H1 (cell line): ENCODE measurements at regions not wholly inside any gene's neighbourhood (a gene's known extent, or its start where the extent isn't known, plus 50 kb on each side); places are given as distances from the start of the nearest gene placed in this dataset.

Source experiments
- CTCF ChIA-PET: fragments of 300-600 bp; sonication (Branson Sonifier 250); formaldehyde crosslinking; loops from one replicate; lab custom pipeline; 2021; ENCODE audit not compliant: partially characterized antibody; lab: Charles Lee
- POLR2A ChIA-PET: fragments of 300-600 bp; sonication (Branson Sonifier 250); formaldehyde crosslinking; loops from one replicate; lab custom pipeline; 2021; ENCODE audit warnings: inconsistent platforms; ENCODE audit not compliant: partially characterized antibody; lab: Charles Lee
- DNase-seq, 2 experiments: peaks; one replicate each; pipeline versions ENCODE4 v3.0.0 to v3.0.0-alpha.2; 2010 to 2022; ENCODE audit warnings: low spot score in 2 of 2, low read depth in 1 of 2, mixed read lengths in 1 of 2
- FAIRE-seq: peaks from 2 replicates; lab custom pipeline; 2011; peaks lifted over from hg19 to GRCh38; lab: Jason Lieb, UNC
- H2AFZ ChIP-seq: 2 replicates; pipeline ENCODE4 v1.8.1; 2012; ENCODE audit warnings: low read length, inconsistent platforms
- H2AK5ac ChIP-seq: 2 replicates; pipeline ENCODE4 v1.6.1; 2013; ENCODE audit warnings: low read depth, low read length
- H2BK120ac ChIP-seq: replicated peaks from 2 replicates; pipeline ENCODE3; 2013; ENCODE audit warnings: low read depth, low read length, inconsistent platforms
- H2BK12ac ChIP-seq: 2 replicates; pipeline ENCODE4 v1.6.1; 2013; ENCODE audit warnings: low read depth, low read length
- H2BK15ac ChIP-seq: 2 replicates; pipeline ENCODE4 v1.6.1; 2013; ENCODE audit warnings: low read length
- H2BK20ac ChIP-seq: 2 replicates; pipeline ENCODE4 v1.6.1; 2013; ENCODE audit warnings: low read length
- H2BK5ac ChIP-seq: 2 replicates; pipeline ENCODE4 v1.6.1; 2013; ENCODE audit warnings: low read depth, low read length
- H3K14ac ChIP-seq: 2 replicates; pipeline ENCODE4 v1.6.1; 2013; ENCODE audit warnings: inconsistent platforms; ENCODE audit not compliant: insufficient read length
- H3K18ac ChIP-seq: 2 replicates; pipeline ENCODE4 v1.6.1; 2013; ENCODE audit warnings: low read length; ENCODE audit errors: extremely low read depth
- H3K23ac ChIP-seq: 2 replicates; pipeline ENCODE4 v1.6.1; 2013; ENCODE audit warnings: inconsistent platforms; ENCODE audit not compliant: insufficient read length
- H3K23me2 ChIP-seq: 2 replicates; pipeline ENCODE4 v1.6.1; 2013; ENCODE audit warnings: low read depth, low read length
- H3K27ac ChIP-seq: 2 replicates; pipeline ENCODE4 v1.6.1; 2011; ENCODE audit warnings: low read depth, low read length, inconsistent platforms
- H3K27me3 ChIP-seq, 4 experiments: replicated peaks in 1 of 4; 1 replicate in 1 of 4; 2 replicates in 3 of 4; pipeline versions ENCODE4 v1.6.1 to v1.8.1; 2011 to 2013; ENCODE audit warnings: low read length in 3 of 4, mild to moderate bottlenecking in 3 of 4, inconsistent platforms in 2 of 4, mixed read lengths in 2 of 4, moderate library complexity in 1 of 4; ENCODE audit not compliant: control insufficient read depth in 3 of 4, insufficient read depth in 3 of 4; ENCODE audit errors: extremely low read depth in 1 of 4
- H3K36me3 ChIP-seq, 4 experiments: 2 replicates each; pipeline versions ENCODE4 v1.6.1 to v1.8.1; 2011 to 2013; ENCODE audit warnings: mild to moderate bottlenecking in 4 of 4, low read length in 3 of 4, moderate library complexity in 2 of 4, control low read depth in 1 of 4, inconsistent platforms in 1 of 4; ENCODE audit not compliant: insufficient read depth in 4 of 4, control insufficient read depth in 2 of 4
- H3K4ac ChIP-seq: replicated peaks from 2 replicates; pipeline ENCODE3; 2013; ENCODE audit warnings: low read length, low read depth, mixed read lengths, inconsistent platforms; ENCODE audit not compliant: insufficient read length
- H3K4me1 ChIP-seq, 4 experiments: replicated peaks in 1 of 4; 1 replicate in 1 of 4; 2 replicates in 3 of 4; pipeline versions ENCODE4 v1.6.1 to v1.8.1; 2011 to 2013; ENCODE audit warnings: low read length in 3 of 4, inconsistent platforms in 2 of 4, mixed read lengths in 1 of 4; ENCODE audit not compliant: insufficient read depth in 4 of 4, control insufficient read depth in 3 of 4
- H3K4me2 ChIP-seq, 2 experiments: 2 replicates each; pipeline versions ENCODE4 v1.6.1 to v1.8.1; 2011 to 2013; ENCODE audit warnings: low read depth in 2 of 2, low read length in 2 of 2, control low read depth in 1 of 2, inconsistent platforms in 1 of 2, mild to moderate bottlenecking in 1 of 2; ENCODE audit not compliant: insufficient read depth in 1 of 2
- H3K4me3 ChIP-seq, 4 experiments: fragments of 200-600, 300-600 bp in 1 of 4; sonication (generic), shearing (Covaris generic), sonication (Bioruptor Twin) in 1 of 4; 2 replicates each; pipeline versions ENCODE4 v1.5.1 to v1.8.1; 2011 to 2016; ENCODE audit warnings: low read length in 4 of 4, low read depth in 3 of 4, control low read depth in 2 of 4, inconsistent platforms in 2 of 4, mild to moderate bottlenecking in 2 of 4, mixed read lengths in 1 of 4, moderate library complexity in 1 of 4; ENCODE audit not compliant: insufficient read depth in 2 of 4; ENCODE audit errors: extremely low read depth in 1 of 4
- H3K56ac ChIP-seq: replicated peaks from 2 replicates; pipeline ENCODE3; 2013; ENCODE audit warnings: low read depth, mild to moderate bottlenecking, mixed read lengths, low read length, inconsistent platforms; ENCODE audit not compliant: insufficient read length
- H3K79me1 ChIP-seq: 2 replicates; pipeline ENCODE4 v1.6.1; 2013; ENCODE audit warnings: low read depth, low read length, control low read depth
- H3K79me2 ChIP-seq, 2 experiments: 2 replicates each; pipeline versions ENCODE4 v1.6.1 to v1.8.1; 2012 to 2013; ENCODE audit warnings: low read length in 2 of 2, mild to moderate bottlenecking in 2 of 2, inconsistent platforms in 1 of 2; ENCODE audit not compliant: insufficient read depth in 2 of 2, control insufficient read depth in 1 of 2
- H3K9ac ChIP-seq, 4 experiments: replicated peaks in 1 of 4; 1 replicate in 1 of 4; 2 replicates in 3 of 4; pipeline versions ENCODE4 v1.6.1 to v1.8.1; 2011 to 2013; ENCODE audit warnings: low read depth in 3 of 4, low read length in 3 of 4, control low read depth in 2 of 4, mild to moderate bottlenecking in 2 of 4, moderate library complexity in 2 of 4, inconsistent platforms in 1 of 4; ENCODE audit errors: extremely low read depth in 1 of 4
- H3K9me3 ChIP-seq, 2 experiments: 2 replicates each; pipeline versions ENCODE4 v1.6.1 to v1.8.1; 2012 to 2013; ENCODE audit warnings: mild to moderate bottlenecking in 2 of 2, moderate library complexity in 2 of 2, control low read depth in 1 of 2, inconsistent platforms in 1 of 2, low read depth in 1 of 2, low read length in 1 of 2, mixed read lengths in 1 of 2; ENCODE audit not compliant: insufficient read depth in 2 of 2
- H4K20me1 ChIP-seq, 2 experiments: replicated peaks in 1 of 2; 2 replicates each; pipeline versions ENCODE3 to v1.8.1; 2011 to 2013; ENCODE audit warnings: inconsistent platforms in 2 of 2, low read length in 2 of 2, mild to moderate bottlenecking in 1 of 2; ENCODE audit not compliant: insufficient read depth in 2 of 2, control insufficient read depth in 1 of 2
- H4K5ac ChIP-seq: 2 replicates; pipeline ENCODE4 v1.6.1; 2013; ENCODE audit warnings: low read length, low read depth, mixed read lengths, inconsistent platforms; ENCODE audit not compliant: insufficient read length
- H4K8ac ChIP-seq: 2 replicates; pipeline ENCODE4 v1.8.0; 2013; ENCODE audit warnings: mild to moderate bottlenecking, moderate library complexity, low read length, inconsistent platforms; ENCODE audit not compliant: insufficient read depth; ENCODE audit errors: extremely low read depth
- H4K91ac ChIP-seq: replicated peaks from 2 replicates; pipeline ENCODE3; 2013; ENCODE audit warnings: low read length, mixed read lengths, inconsistent platforms; ENCODE audit not compliant: insufficient read length
- BACH1 ChIP-seq: IDR thresholded peaks from 2 replicates; pipeline ENCODE4 v1.6.1; 2012; ENCODE audit warnings: low read length, improper control_type of control experiment
- BCL11A ChIP-seq, 2 experiments: IDR thresholded peaks; one replicate each; pipeline ENCODE4 v1.6.1; 2011; ENCODE audit warnings: low read depth in 2 of 2, low read length in 2 of 2, mild to moderate bottlenecking in 2 of 2
- CBX5 ChIP-seq: fragments of 300-800, 300-1000 bp; sonication (generic); IDR thresholded peaks from 2 replicates; pipeline ENCODE4 v1.7.1; 2016; ENCODE audit warnings: antibody characterized with exemption, low read length, low read depth
- CBX8 ChIP-seq: fragments of 300-800, 300-1000 bp; sonication (generic); IDR thresholded peaks from 2 replicates; pipeline ENCODE4 v1.7.1; 2016; ENCODE audit warnings: low read depth, low read length, borderline replicate concordance
- CHD2 ChIP-seq: IDR thresholded peaks from 2 replicates; pipeline ENCODE4 v1.6.1; 2012; ENCODE audit warnings: low read length, improper control_type of control experiment
- EZH2 ChIP-seq: fragments of 200-600 bp; sonication (generic); IDR thresholded peaks from 2 replicates; pipeline ENCODE4 v1.7.1; 2012; ENCODE audit warnings: low read depth, mild to moderate bottlenecking, moderate library complexity, low read length, inconsistent platforms; ENCODE audit not compliant: severe bottlenecking
- JUN ChIP-seq: IDR thresholded peaks from 2 replicates; pipeline ENCODE4 v1.6.1; 2011; ENCODE audit warnings: low read depth, mild to moderate bottlenecking, improper control_type of control experiment, low read length
- KDM1A ChIP-seq: fragments of 200-600, 300-600 bp; sonication (generic); IDR thresholded peaks from 2 replicates; pipeline ENCODE4 v1.7.1; 2016; ENCODE audit warnings: mild to moderate bottlenecking, low read length, borderline replicate concordance
- KDM4A ChIP-seq: IDR thresholded peaks from one replicate; pipeline ENCODE4 v1.7.1; 2012; ENCODE audit warnings: low read depth, mild to moderate bottlenecking, moderate library complexity, low read length, inconsistent platforms; ENCODE audit not compliant: severe bottlenecking
- RAD21 ChIP-seq, 2 experiments: IDR thresholded peaks in 1 of 2; conservative IDR thresholded peaks in 1 of 2; 2 replicates each; pipeline ENCODE4 v1.6.1; 2011; ENCODE audit warnings: low read depth in 2 of 2, low read length in 2 of 2, improper control_type of control experiment in 1 of 2, inconsistent platforms in 1 of 2, mild to moderate bottlenecking in 1 of 2, moderate library complexity in 1 of 2
- RXRA ChIP-seq: IDR thresholded peaks from 2 replicates; pipeline ENCODE4 v1.6.1; 2011; ENCODE audit warnings: low read depth, mild to moderate bottlenecking, low read length, moderate library complexity; ENCODE audit not compliant: insufficient read depth
- SIN3A ChIP-seq, 2 experiments: IDR thresholded peaks in 1 of 2; conservative IDR thresholded peaks in 1 of 2; 2 replicates each; pipeline ENCODE4 v1.6.1; 2011 to 2012; ENCODE audit warnings: low read length in 2 of 2, improper control_type of control experiment in 1 of 2, low read depth in 1 of 2, mild to moderate bottlenecking in 1 of 2
- SRF ChIP-seq: IDR thresholded peaks from 2 replicates; pipeline ENCODE4 v1.6.1; 2011; ENCODE audit warnings: mild to moderate bottlenecking, low read depth, low read length, moderate library complexity
- ZNF274 ChIP-seq: IDR thresholded peaks from 2 replicates; pipeline ENCODE4 v1.7.0; 2012; ENCODE audit warnings: low read length, borderline replicate concordance; ENCODE audit errors: extremely low read depth
- TF ChIP-seq, protein P1 (sequence below): IDR thresholded peaks from 2 replicates; pipeline ENCODE4 v1.6.1; 2011; ENCODE audit warnings: low read depth, mild to moderate bottlenecking, low read length; ENCODE audit not compliant: insufficient read depth

- Histone ChIP-seq H2AK5ac (no peak overlapping the region), H3K27ac (no peak overlapping the region), H3K4ac (no peak overlapping the region), H2BK20ac (no peak overlapping the region), H3K23me2 (no peaks in the 10 kb centered on the region), H3K23ac (no peak overlapping the region), H3K79me1 (no peaks in the 10 kb centered on the region), H3K9ac (no peak overlapping the region), H4K8ac (peak overlapping the region; percentile 51; the same call in 1 of the 2 replicates), H4K20me1 (no peaks in the 10 kb centered on the region), H3K4me2 (no peak overlapping the region), H3K4me1 (no peaks in the 10 kb centered on the region), H2BK12ac (no peak overlapping the region), H4K5ac (no peak overlapping the region), H3K14ac (no peak overlapping the region), H3K9me3 (no peaks in the 10 kb centered on the region), H4K91ac (no peak overlapping the region), H3K56ac (no peak overlapping the region), H3K27me3 (no peaks in the 10 kb centered on the region), H2BK120ac (no peak overlapping the region), H2BK15ac (no peak overlapping the region), H3K4me3 (no peak overlapping the region), H3K36me3 (no peaks in the 10 kb centered on the region), H3K18ac (no peak overlapping the region), H2BK5ac (peak overlapping the region; percentile 50; the same call in 1 of the 2 replicates), H2AFZ (no peak overlapping the region), H3K79me2 (no peaks in the 10 kb centered on the region)
- DNase-seq = no peak
- CTCF ChIA-PET = no interaction called here
- POLR2A ChIA-PET = no interaction called here
- no peak for FAIRE-seq
- TF ChIP-seq JUN (no peak), CBX5 (no peak), ZNF274 (no peak), KDM1A (no peak), BACH1 (no peak), EZH2 (no peak), RXRA (no peak), CBX8 (no peak), SRF (no peak), SIN3A (conservative IDR thresholded peaks at IDR 0.05 in 1 of 2, IDR thresholded peaks at IDR 0.05 in 1 of 2; ENCODE audit: low read depth in 1 of 2, low read length in 2 of 2) (no peak), BCL11A (IDR thresholded peaks at IDR 0.05; ENCODE audit: low read depth in 2 of 2, low read length in 2 of 2) (no peak), CHD2 (no peak), KDM4A (no peak), RAD21 (IDR thresholded peaks at IDR 0.05 in 1 of 2, conservative IDR thresholded peaks at IDR 0.05 in 1 of 2; ENCODE audit: low read depth in 2 of 2, low read length in 2 of 2) (no peak)
- TF ChIP-seq, protein P1, sequence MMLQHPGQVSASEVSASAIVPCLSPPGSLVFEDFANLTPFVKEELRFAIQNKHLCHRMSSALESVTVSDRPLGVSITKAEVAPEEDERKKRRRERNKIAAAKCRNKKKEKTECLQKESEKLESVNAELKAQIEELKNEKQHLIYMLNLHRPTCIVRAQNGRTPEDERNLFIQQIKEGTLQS = no peak
These were observed 190.4 kb upstream of the TMPO start for GRCh38 chr12:98325003-98325402.
